ENCODE measurements at regions not wholly inside any gene's neighbourhood (a gene's known extent, or its start where the extent isn't known, plus 50 kb on each side); places are given as distances from the start of the nearest gene placed in this dataset.

GRCh38 chr4:136342666-136343065, 1189.6 kb downstream of the PCDH18 start:
- no peaks in the 10 kb centered on the region for H3K36me3 ChIP-seq (ENCODE audit: control insufficient read depth, low read length)
- no peak overlapping the region for H3K4me3 ChIP-seq (ENCODE audit: low read length)
- TF ChIP-seq EZH2phosphoT487 (IDR thresholded peaks at IDR 0.05; ENCODE audit: borderline replicate concordance, low read length) (no peak), CTCF (IDR thresholded peaks at IDR 0.05; ENCODE audit: low read depth, low read length, poor library complexity, severe bottlenecking) (no peak)
- no peaks in the 10 kb centered on the region for H3K4me1 ChIP-seq (ENCODE audit: control insufficient read depth, low read length)
- no peaks in the 10 kb centered on the region; the same call in 1 of the 2 replicates for H3K9me2 ChIP-seq (replicated peaks; ENCODE audit: control insufficient read depth, low read length)
- H3K27me3 ChIP-seq (ENCODE audit: control insufficient read depth, low read length) = no peaks in the 10 kb centered on the region
- no peaks in the 10 kb centered on the region for H3F3A ChIP-seq (ENCODE audit: control insufficient read depth, insufficient read depth)
- H4K20me1 ChIP-seq (ENCODE audit: control insufficient read depth, insufficient read depth, low read depth, low read length) = no peaks in the 10 kb centered on the region
- no peaks in the 10 kb centered on the region; the same call in 1 of the 2 replicates for H3K9me3 ChIP-seq (ENCODE audit: control insufficient read depth, insufficient read depth, low read length)
- H3K27ac ChIP-seq (ENCODE audit: low read depth, low read length) = no peak overlapping the region
- no peaks in the 10 kb centered on the region for H3K79me2 ChIP-seq (ENCODE audit: control insufficient read depth, low read length)
- H3K4me2 ChIP-seq (ENCODE audit: low read length) = no peak overlapping the region

- H3K4me2 ChIP-seq (ENCODE audit: low read length) = no peak overlapping the region
- no peaks in the 10 kb centered on the region for H3K9me2 ChIP-seq (replicated peaks; ENCODE audit: control insufficient read depth, low read length)
Measured at GRCh38 chr4:136337216-136337615, 1195.1 kb downstream of the PCDH18 start.

GRCh38 chr4:136336479-136336878, 1195.8 kb downstream of the PCDH18 start:
- Histone ChIP-seq H3K4me3 (ENCODE audit: low read length) (no peak overlapping the region), H3K79me2 (ENCODE audit: control insufficient read depth, low read length) (no peaks in the 10 kb centered on the region), H3K4me1 (ENCODE audit: control insufficient read depth, low read length) (no peaks in the 10 kb centered on the region), H3K4me2 (ENCODE audit: low read length) (no peak overlapping the region), H3K9me3 (ENCODE audit: control insufficient read depth, insufficient read depth, low read length) (no peaks in the 10 kb centered on the region; the same call in none of the 2 replicates), H4K20me1 (ENCODE audit: control insufficient read depth, insufficient read depth, low read depth, low read length) (no peaks in the 10 kb centered on the region), H3K9me2 (replicated peaks; ENCODE audit: control insufficient read depth, low read length) (no peaks in the 10 kb centered on the region), H3K27me3 (ENCODE audit: control insufficient read depth, low read length) (no peaks in the 10 kb centered on the region), H3K27ac (ENCODE audit: low read depth, low read length) (no peak overlapping the region), H3K36me3 (ENCODE audit: control insufficient read depth, low read length) (no peaks in the 10 kb centered on the region), H3F3A (ENCODE audit: control insufficient read depth, insufficient read depth) (no peaks in the 10 kb centered on the region)
- TF ChIP-seq EZH2phosphoT487 (IDR thresholded peaks at IDR 0.05; ENCODE audit: borderline replicate concordance, low read length) (no peak), CTCF (IDR thresholded peaks at IDR 0.05; ENCODE audit: low read depth, low read length, poor library complexity, severe bottlenecking) (no peak)

More at GRCh38 chr4:136337216-136337615, 1195.1 kb downstream of the PCDH18 start:
- H3K9me3 ChIP-seq (ENCODE audit: control insufficient read depth, insufficient read depth, low read length) = no peaks in the 10 kb centered on the region; the same call in none of the 2 replicates
- no peaks in the 10 kb centered on the region for H3K36me3 ChIP-seq (ENCODE audit: control insufficient read depth, low read length)
- no peaks in the 10 kb centered on the region for H3K27me3 ChIP-seq (ENCODE audit: control insufficient read depth, low read length)
- no peaks in the 10 kb centered on the region for H4K20me1 ChIP-seq (ENCODE audit: control insufficient read depth, insufficient read depth, low read depth, low read length)
- no peak overlapping the region for H3K4me3 ChIP-seq (ENCODE audit: low read length)
- no peak for TF ChIP-seq EZH2phosphoT487 (IDR thresholded peaks at IDR 0.05; ENCODE audit: borderline replicate concordance, low read length)
- TF ChIP-seq CTCF (IDR thresholded peaks at IDR 0.05; ENCODE audit: low read depth, low read length, poor library complexity, severe bottlenecking) = no peak
- H3K27ac ChIP-seq (ENCODE audit: low read depth, low read length) = no peak overlapping the region
- H3K79me2 ChIP-seq (ENCODE audit: control insufficient read depth, low read length) = no peaks in the 10 kb centered on the region
- H3F3A ChIP-seq (ENCODE audit: control insufficient read depth, insufficient read depth) = no peaks in the 10 kb centered on the region
- H3K4me1 ChIP-seq (ENCODE audit: control insufficient read depth, low read length) = no peaks in the 10 kb centered on the region
